Activated CD4-positive, alpha-beta T cell treated with anti-CD3 and anti-CD28 coated beads, Interleukin-2, amount 50 U/mL, for 4 hours (primary cell): ENCODE measurements at regions not wholly inside any gene's neighbourhood (a gene's known extent, or its start where the extent isn't known, plus 50 kb on each side); places are given as distances from the start of the nearest gene placed in this dataset.

Experiments used
- DNase-seq, 2 experiments: peaks; one replicate each; pipeline ENCODE4 v3.0.0-alpha.2; 2020

DNA sequence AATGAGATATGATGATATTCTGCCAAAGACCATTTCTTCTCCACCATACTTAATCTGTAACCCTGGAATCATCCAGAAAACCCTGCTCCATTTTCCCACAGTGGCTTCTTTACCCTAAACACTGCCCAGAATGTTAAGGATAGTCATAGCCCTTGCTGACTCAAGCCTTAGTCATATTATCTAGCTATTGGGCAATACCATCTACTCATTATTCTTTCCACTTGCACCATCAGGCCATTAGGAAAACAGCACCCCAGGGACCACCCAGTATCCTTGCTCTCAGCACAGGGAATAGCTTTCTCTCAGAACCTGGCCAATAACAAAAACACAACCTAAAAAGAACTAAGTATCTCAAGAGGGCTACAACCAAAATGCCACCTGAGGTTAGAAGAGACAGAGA, 445.7 kb upstream of the SLC14A2 start:
- no peak for DNase-seq

DNA sequence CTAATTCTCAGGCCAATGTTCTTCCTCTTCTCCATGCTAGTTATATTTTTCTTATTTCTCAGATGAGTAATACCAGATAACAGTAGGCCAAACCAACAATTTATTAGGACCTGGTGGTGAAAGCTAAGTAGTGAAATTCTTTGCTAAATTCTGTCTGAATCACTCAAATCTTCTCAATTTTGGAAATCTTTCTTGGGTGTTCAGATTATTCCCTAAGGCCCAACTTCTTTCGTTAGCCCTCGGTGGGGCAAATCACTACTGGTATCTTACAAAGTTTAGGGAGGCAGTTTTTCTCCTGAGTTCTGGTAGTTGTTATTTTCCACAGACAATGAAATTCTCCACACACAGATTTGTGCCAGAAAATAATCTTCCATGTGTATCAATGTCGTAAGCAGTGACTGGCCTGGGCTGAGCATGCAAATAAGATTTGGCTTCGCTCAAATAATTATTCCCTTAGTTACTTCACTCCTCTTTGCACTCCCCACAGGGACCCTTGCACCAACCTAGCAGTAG, 443.5 kb upstream of the SLC14A2 start:
- DNase-seq = no peak

DNA sequence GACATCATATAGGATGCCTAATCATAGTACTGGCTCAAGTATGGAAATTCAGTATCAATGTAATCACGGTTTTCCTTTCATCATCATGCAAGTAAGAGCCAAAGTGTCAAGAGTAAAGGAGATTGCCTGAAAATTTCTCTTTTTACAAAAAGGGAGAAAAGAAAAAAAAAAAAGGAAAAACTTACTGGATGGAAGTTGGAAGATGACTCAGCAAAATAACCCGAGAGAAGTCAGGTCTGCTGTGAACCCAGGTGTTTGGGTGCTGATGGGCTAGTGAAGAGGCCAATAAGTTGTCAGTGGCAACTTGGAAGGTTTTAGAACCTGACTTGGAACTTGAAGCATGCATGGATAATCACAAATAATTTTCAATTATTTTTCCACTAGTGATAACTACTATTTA, 441.9 kb upstream of the SLC14A2 start:
- no peak for DNase-seq

DNA sequence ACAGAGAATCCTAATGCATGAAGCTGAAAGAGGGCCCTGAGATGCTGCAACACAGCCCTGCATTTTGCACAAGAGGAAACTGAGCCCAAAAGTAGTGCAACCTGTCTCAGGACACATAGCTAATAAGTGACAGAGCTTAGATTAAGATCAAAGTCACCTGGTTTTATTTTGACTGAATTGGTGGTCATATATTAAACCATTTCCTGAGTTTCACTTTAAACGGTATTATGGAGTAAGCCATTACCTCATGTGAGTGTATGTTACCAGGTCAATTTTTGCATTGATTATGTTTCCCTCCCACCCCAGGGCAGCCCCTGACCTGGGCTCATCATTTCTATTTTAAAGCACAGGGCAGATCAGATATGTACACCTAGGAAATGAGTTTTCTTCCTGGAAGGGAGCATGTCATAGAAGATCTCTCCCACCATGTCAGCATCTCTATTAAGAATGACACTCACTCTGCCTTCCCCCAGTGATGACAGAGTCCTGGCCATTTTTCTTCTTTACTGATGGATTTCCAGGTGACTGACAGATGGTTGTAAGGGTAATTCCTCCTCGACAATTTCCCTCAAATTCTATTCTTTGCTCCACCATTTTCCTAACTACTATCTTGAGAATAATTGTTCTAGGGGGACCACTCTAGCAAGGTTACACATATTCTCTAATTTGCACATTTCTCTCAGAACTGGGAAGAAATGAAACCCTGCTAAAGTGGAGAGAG, 441.3 kb upstream of the SLC14A2 start:
- no peak for DNase-seq

DNA sequence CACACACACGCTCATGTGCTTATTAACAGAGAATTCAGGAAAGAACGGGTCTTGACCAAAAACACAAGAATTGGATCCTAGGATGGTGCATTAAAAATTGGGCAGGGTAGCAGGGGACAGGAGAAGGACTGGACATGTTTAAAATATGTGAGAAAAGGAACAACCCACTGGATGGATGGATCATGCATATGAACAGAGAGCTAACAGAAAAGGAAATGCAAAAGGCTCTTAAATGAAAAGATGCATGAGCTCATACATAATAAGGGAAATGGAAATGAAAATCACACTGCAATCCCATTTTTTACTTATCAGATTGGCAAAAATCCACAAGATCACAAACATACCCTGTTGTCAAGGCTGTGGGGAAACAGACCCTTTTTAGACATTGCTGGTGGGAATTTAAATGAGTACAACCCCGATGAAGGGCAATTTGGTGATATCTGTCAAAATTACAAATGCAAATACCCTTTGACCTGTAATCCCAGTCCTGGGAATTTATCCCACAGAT, 440.6 kb upstream of the SLC14A2 start:
- no peak for DNase-seq

DNA sequence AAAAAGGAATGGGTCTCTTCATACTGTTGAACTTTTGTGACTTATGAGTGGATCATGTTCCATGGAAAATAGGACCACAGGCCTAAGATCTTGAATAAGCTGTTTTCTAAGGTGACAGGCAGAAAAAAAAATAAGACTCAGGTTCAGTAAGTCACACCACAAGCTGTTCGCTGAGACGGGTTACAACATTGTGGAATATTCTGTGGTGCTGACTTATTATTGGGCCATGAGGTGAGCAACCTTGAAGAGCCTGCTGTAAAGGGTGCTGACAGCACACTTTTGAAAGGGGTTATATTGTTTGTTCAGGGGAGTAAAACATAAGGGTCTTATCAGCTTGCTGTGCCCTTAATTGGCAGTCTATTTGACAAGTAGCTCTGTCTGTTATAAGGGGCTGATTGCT, 439.8 kb upstream of the SLC14A2 start:
- no peak for DNase-seq

DNA sequence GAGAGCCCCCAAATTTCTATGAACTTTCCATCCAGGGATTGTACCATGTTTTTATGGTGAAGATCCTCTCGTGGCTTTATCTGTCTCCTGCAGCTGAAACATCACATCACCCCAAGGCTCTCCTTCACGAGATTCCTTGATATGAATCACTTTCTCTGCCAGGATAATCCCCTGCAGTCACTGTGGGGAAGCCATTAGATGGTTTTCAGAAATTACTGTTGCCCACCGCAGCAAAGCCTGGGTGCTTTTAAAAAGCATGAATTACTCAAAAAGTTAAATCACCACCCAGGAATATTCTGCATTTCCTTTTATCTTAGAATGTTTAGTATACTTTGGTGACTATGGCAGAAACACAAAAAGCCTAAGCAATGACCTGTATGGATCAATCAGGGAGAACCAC, 428.4 kb upstream of the SLC14A2 start:
- no peak for DNase-seq

DNA sequence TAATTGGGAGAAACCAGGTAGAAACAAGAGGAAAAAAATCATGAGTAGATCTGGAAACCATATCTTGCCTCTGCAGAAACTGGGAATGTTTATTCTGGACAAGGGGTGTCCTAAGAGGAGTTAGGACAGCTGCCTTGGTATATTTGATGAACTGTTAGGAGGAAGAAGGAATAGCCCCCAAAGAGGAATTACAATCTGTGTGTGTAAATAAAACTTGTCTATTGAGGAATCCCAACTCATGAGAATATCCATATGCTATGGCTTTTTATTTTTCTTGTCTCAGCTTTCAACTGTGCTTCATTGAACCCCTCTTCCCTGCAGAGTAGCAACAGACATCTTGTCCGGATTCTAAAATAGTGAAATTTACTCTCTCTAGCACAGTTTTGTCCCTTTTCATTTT, 423.5 kb upstream of the SLC14A2 start:
- no peak for DNase-seq

DNA sequence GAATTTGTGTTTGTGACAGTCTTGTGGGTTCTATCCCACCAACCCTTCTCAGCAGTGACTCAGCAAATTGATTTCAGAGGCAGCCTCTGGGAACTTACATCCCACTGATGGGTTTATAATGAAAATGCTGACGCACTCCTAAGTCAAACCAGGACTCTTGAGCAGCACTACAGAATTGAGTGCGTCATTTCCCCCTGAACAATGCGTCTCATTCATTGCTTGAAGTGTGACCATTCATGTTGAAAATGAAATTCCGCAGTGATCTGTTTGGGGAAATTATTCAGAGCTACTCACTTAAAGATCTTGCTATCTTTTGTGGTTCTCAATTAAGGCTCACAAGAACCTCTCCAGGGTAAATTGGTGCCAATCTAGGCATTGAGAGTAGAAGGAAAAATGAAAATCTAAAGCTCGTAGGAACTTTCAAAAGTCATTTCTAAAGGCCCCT, 417.7 kb upstream of the SLC14A2 start:
- no peak for DNase-seq

DNA sequence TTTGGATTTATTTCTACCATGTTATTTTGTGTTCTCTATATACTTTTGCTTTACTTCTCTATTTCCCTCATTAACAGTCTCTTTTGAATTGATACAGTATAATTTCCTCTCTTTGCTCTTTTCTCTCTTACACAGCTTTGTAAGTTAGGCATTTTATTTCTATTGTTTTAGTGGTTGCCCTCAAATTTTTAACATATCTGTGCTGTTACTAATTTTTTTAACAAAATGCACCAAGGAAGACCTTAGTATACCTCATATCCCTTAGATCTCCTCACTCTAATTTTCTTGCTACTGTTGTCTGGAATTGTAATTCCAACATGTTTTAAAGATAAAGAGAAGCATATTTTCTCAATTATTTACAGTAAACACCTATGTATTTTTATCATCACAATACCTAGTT, 416.8 kb upstream of the SLC14A2 start:
- DNase-seq = no peak

DNA sequence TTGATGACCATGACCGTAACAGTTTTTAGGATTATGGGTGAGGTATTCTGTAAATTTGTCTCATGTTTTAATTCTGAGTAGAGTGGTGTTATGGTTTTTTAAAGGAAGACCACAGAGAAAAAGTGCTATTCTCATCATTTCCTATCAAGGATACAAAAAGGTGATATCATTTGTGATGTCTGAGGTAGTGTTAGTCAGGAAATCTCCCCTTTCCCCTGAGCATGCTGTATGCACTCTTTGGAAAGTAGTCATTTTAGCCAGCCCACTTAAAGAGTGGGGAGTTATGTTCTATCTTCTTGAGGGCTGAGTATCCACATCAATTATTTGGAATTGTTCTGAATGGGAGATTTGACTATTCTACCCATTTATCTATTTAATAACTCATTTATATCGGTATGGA, 414.2 kb upstream of the SLC14A2 start:
- no peak for DNase-seq

DNA sequence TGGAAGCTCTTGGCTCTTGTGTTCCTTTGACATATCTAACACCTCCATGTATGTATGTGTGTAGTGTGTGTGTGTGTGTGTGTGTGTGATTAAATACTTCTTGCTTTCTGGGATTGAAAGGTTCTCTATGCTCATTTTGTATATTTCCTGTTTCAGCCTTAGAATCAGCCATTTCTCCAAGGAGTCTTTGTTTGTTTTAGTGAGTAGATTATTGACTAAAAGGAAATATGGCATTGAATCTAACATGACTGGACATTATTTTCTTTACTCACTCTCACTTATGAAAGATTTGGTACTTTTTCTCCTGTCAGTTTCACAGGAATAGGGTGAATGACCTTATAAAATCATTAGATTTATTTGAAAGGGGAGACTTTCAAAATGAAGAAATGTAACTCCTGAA, 413.8 kb upstream of the SLC14A2 start:
- no peak for DNase-seq

DNA sequence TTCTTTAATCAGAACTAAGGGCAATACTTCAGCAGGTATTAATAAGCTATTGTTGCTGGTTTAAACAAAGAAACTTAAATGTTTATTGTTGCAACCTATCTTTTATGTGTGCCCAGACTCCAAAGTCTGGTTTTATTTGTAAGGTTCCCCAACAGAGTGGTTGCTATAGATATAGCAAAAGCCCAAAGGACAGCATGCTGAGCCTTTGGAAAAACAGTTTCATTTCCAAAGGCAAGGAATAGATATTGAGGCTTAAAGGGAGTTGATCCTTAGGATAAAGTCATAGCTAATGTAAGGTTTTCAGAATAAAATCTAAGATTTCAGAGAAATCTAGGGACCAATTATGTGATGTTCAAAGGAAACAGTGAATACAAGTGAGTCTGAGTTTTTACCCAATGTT, 413.2 kb upstream of the SLC14A2 start:
- DNase-seq = no peak

DNA sequence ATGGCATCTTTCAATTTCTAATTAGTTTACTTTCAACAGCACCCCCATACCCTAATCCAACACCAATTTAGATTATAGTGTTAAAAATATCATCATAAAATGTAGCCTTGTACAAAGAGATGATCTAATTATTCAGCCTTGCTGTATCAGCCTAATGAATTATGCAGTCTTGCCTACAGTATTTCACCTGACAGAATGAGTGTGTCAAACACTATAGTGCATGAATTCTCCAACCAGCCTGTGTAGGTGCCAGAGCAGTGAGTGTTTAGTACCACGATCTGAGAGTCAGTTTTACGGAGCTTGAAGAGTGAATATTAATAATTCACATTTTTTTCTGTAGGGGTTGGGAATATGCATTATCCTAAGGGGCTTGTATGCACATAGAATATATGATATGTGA, 411.6 kb upstream of the SLC14A2 start:
- no peak for DNase-seq

DNA sequence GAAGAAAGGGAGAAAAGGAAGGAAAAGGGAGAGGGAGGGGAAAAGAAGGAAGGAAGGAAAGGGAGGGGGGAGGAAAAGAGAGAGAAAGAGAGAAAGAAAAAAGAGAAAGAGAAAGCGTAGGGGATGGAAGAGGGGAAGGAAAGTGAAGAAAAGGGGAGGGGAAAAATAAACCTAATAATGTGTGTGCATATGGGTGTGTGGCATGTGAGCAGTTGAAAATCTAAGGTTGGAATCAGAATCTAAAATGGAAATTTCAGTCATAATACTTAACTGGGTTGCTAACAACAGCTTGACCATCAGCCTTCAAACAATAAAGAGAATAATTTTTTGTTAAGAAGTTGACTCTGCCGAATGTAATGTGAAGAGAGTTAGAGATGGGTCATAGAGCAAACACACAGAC, 407.9 kb upstream of the SLC14A2 start:
- DNase-seq = no peak

DNA sequence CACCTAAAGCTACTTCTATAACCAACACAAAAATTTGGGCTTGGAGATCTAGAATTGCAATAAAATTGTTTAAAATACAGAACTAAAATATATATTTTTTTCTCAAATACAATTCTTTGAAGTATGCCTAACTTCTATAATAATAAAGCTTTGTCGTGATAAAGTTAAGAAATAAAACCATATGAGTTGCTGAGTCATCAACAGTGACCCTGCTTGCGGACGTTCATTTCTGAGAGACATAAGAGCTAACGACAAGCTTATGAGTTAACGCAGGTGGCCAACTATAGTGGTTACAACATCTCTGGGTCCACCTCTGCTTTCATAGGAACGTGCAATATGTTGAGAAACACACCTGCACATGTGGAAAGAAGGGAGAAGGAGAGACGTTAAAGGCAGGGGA, 407.1 kb upstream of the SLC14A2 start:
- DNase-seq = no peak

DNA sequence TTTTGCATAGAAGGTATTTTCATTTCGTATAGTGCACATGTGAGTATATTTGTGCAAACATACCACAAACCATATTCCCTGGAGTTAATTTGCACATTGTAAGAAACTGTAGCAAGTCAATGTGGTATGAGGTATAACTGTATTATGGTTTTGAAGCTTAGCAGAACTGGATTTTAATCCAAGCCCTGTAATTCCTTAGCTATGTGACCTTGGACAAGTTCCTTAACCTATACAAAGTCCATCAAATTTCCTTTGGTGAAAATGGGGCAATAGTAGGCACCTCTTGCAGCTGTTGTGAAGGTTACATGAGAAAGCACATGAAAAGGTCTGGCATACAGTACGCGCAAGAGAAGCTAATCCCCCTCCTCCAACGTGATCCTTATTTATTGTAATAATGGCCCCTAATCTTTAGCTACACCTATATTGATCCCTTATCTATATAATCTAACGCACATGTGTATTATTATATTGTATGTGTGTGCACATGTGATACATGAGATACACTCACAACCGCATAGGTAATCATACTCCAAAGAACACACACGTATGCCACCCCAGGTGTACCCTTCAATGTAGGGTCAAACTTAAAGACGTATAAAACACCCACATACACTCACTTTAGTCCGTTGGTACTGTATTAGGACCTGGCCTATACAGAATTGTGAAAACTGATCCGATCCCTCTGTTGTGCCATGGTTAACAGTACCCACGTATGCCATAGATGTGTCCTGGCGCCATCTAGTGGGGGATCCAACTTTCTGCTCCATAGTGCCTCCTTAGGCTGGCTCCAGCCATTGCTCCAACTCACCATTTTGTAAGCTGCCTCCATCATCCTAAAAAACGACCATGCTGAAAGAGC, 402.9 kb upstream of the SLC14A2 start:
- DNase-seq = peak; percentile 40 to 44

DNA sequence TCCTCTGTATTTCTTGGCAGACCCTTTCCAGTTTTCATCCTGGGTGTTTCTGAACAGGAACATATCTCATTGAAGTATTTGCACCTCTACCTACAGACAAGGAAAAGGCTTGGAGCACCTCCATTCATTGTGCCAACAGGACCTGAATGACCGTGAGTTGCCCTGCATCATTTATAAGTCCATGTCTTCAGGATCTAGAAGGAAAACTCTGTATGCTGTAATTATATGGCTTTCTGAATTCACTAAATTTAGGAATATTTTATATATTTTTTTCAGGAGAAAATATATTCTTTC, 402.3 kb upstream of the SLC14A2 start:
- DNase-seq = no peak

DNA sequence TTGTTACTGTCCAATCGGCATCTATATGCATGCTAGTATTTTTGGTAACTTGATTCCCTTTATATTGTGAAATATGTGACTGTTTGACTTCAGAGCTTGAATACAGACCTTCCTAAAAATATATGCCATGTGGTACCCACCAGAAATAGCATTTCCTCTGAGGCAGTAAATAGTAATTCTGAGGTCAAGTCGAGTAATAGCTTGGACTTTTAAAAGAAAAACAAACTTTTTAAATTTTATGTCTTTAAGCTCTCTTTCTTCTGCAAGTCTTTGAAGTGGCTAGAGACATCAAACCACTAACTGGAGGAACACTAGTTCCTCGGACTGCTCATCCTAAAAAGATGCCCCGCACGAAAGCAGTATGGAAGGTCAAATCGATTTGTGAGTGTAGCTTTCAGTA, 396.8 kb upstream of the SLC14A2 start:
- no peak for DNase-seq

DNA sequence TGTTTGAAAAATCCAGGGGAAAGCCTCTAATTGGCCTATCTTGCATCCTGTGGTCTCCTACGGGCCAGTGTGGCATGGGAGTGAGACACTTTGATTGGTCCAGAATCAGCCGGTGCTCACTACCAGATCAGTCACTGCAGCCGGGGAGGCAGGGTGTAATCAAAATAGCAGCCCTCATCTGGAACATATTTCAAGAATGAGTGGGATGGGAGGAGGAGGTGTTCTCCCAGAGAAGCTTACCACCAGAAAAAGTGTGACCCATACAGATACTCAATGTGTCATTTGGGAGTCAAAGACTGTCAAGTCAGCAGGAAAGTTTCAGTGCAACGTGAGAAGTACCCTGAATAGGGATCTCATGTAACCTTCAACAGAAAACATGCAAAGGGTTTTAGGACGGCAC, 393.9 kb upstream of the SLC14A2 start:
- DNase-seq = no peak

DNA sequence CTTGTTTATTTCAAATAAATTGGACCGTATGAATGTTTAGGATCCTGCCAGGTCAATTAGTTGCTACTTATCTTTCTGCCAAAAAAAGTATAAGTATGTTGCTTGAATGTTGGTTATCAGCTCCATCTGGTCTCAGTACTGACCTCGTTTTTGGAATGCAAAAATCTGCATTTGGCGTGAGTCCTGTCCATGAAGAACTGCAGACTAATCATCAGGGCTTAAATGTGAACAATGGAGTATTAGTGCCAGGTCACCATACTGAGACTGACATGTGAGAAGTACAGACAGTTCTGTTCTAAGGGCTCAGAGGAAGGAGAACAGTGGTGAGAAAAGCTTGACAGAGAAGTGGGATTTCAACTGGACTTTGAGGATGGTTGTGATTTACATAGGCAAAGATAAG, 393.1 kb upstream of the SLC14A2 start:
- no peak for DNase-seq

DNA sequence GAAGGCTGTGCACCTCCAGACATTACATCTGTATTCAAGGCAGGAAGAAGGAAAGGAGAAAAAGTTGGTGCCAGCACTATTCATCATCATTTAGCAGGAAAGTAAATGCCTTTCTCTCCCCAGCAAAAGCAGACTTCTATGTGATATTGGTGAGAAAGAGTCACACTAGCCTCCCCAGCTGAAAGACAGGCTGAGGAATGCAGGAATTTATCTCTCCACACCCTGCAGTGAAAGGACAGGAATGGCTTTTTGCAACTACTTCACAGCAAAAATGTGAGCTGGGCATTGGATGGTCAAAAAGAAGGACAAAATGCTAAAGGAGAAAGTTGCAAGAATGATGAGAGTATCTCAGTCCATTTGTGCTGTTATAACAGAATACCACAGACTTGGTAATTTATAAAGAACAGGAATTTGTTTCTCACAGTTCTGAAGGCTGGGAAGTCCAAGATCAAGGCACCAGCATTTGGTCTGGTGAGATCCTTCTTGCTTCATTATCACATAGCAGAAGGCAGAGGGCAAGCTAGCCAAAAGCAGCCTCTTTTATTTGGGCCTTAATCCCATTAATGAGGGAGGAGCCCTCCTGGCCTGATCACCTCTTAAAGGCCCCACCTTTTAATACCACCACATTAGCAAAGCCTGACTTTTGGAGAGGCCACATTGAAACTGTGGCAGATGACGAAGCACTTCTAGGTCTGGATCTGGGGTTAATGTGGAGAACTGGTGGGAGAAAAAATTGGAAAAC, 388.1 kb upstream of the SLC14A2 start:
- no peak for DNase-seq

DNA sequence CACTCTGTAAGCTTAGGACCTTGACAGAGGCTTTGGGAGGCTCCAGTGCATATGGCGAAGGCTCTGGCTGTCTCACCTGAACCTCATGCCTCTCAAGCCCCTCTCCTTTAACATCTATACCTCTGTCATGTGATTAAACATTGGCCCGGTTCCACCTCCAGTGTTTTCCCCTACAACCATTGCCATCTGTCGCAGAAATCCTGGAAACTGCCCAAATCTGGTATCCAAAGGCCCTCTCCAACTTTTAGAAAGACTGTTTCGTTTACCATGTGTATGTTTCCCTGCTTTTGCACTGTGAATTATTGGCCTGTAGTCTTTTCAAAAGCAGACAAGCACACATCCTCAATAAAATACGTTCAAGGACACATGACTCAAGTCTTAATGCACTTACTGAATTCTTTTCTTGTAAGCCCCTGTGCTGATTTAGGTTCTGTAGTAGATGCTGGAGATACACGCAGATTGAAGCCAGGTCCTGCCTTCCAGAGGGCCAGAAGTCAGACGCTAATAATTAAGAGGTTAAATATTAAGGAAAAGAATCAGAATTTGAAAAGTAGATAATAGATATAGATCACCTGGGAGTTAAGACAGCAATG, 386.4 kb upstream of the SLC14A2 start:
- no peak for DNase-seq
